ENCODE measurements at regions not wholly inside any gene's neighbourhood (a gene's known extent, or its start where the extent isn't known, plus 50 kb on each side); places are given as distances from the start of the nearest gene placed in this dataset.

DNA sequence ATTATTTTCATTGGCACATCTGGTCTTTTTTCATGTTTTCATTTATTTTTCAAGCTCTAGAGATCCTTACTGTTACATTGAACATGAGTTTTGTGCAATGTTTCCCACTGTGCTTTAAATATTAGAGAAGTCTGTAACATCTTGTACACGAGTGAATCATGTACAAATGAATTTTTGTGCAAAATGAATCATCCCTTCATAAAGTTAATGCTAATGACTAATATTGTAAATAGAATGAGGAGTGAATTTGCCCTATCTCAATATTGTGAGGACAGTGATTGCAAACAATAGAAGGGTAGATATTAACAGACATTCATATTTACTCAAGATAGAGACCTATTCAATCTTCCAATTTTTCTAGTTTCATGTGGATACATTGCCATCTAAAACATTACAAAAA lies 463.3 kb upstream of the FOXG1 start:
- TF ChIP-seq YY1 (IDR thresholded peaks at IDR 0.05; ENCODE audit: low read depth) (no peak), CREB1 (IDR thresholded peaks at IDR 0.05; ENCODE audit: low read depth) (no peak), RAD21 (IDR thresholded peaks at IDR 0.05; ENCODE audit: low read depth) (no peak), EGR1 (IDR thresholded peaks at IDR 0.05) (no peak), TAF1 (IDR thresholded peaks at IDR 0.05; ENCODE audit: low read depth) (no peak), TEAD4 (IDR thresholded peaks at IDR 0.05) (no peak), CEBPB (IDR thresholded peaks at IDR 0.05) (no peak)
- TF ChIP-seq, protein P1, sequence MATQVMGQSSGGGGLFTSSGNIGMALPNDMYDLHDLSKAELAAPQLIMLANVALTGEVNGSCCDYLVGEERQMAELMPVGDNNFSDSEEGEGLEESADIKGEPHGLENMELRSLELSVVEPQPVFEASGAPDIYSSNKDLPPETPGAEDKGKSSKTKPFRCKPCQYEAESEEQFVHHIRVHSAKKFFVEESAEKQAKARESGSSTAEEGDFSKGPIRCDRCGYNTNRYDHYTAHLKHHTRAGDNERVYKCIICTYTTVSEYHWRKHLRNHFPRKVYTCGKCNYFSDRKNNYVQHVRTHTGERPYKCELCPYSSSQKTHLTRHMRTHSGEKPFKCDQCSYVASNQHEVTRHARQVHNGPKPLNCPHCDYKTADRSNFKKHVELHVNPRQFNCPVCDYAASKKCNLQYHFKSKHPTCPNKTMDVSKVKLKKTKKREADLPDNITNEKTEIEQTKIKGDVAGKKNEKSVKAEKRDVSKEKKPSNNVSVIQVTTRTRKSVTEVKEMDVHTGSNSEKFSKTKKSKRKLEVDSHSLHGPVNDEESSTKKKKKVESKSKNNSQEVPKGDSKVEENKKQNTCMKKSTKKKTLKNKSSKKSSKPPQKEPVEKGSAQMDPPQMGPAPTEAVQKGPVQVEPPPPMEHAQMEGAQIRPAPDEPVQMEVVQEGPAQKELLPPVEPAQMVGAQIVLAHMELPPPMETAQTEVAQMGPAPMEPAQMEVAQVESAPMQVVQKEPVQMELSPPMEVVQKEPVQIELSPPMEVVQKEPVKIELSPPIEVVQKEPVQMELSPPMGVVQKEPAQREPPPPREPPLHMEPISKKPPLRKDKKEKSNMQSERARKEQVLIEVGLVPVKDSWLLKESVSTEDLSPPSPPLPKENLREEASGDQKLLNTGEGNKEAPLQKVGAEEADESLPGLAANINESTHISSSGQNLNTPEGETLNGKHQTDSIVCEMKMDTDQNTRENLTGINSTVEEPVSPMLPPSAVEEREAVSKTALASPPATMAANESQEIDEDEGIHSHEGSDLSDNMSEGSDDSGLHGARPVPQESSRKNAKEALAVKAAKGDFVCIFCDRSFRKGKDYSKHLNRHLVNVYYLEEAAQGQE (IDR thresholded peaks at IDR 0.05; ENCODE audit: low read depth) = no peak
- TF ChIP-seq, protein P2, sequence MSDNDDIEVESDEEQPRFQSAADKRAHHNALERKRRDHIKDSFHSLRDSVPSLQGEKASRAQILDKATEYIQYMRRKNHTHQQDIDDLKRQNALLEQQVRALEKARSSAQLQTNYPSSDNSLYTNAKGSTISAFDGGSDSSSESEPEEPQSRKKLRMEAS (IDR thresholded peaks at IDR 0.05) = no peak
